HEK293T (cell line): ENCODE measurements at regions not wholly inside any gene's neighbourhood (a gene's known extent, or its start where the extent isn't known, plus 50 kb on each side); places are given as distances from the start of the nearest gene placed in this dataset.
"Not testable (repeated sequence)": the region's sequence is repeated elsewhere in the genome, so short reads cannot be mapped to it uniquely, and the experiment has no call there.

Source experiments
- ARNT ChIP-seq: fragments of 450-650 bp; IDR thresholded peaks from 2 replicates; pipeline ENCODE4 v1.6.1; 2017; ENCODE audit warnings: mild to moderate bottlenecking
- ELF4 ChIP-seq: fragments of 450-650 bp; IDR thresholded peaks from 2 replicates; pipeline ENCODE4 v1.6.1; 2017; ENCODE audit warnings: antibody characterized with exemption
- FOXA1 ChIP-seq: fragments of 450-650 bp; IDR thresholded peaks from 2 replicates; pipeline ENCODE4 v1.6.1; 2016; ENCODE audit warnings: mild to moderate bottlenecking
- FOXK2 ChIP-seq: fragments of 450-650 bp; IDR thresholded peaks from 2 replicates; pipeline ENCODE4 v1.6.1; 2016; ENCODE audit warnings: mild to moderate bottlenecking
- FOXM1 ChIP-seq: fragments of 450-650 bp; IDR thresholded peaks from 2 replicates; pipeline ENCODE4 v1.6.1; 2017; ENCODE audit warnings: mild to moderate bottlenecking, borderline replicate concordance
- HDGF ChIP-seq: fragments of 450-650 bp; IDR thresholded peaks from 2 replicates; pipeline ENCODE4 v1.6.1; 2017; ENCODE audit warnings: antibody characterized with exemption, borderline replicate concordance
- LEF1 ChIP-seq: fragments of 450-650 bp; IDR thresholded peaks from 2 replicates; pipeline ENCODE4 v1.6.1; 2017; ENCODE audit warnings: mild to moderate bottlenecking, borderline replicate concordance
- PKNOX1 ChIP-seq: fragments of 450-650 bp; IDR thresholded peaks from 2 replicates; pipeline ENCODE4 v1.6.1; 2016
- SP1 ChIP-seq: fragments of 450-650 bp; IDR thresholded peaks from 2 replicates; pipeline ENCODE4 v1.6.1; 2017
- SUZ12 ChIP-seq: fragments of 450-650 bp; IDR thresholded peaks from 2 replicates; pipeline ENCODE4 v1.6.1; 2016; ENCODE audit warnings: mild to moderate bottlenecking
- TARDBP ChIP-seq: fragments of 450-650 bp; IDR thresholded peaks from 2 replicates; pipeline ENCODE4 v1.6.1; 2016

GRCh38 chr1:196004388-196004787 is 603.9 kb downstream of the KCNT2 start:
- TF ChIP-seq PKNOX1, FOXA1, SP1, ARNT, SUZ12, HDGF, TARDBP, FOXM1, LEF1, FOXK2, ELF4: not testable (repeated sequence)
